Breast epithelium (tissue), 3 donors: ENCODE measurements at regions not wholly inside any gene's neighbourhood (a gene's known extent, or its start where the extent isn't known, plus 50 kb on each side); places are given as distances from the start of the nearest gene placed in this dataset.

Source experiments
- CTCF ChIP-seq, 3 donors: fragments of 450-650 bp; IDR thresholded peaks; one replicate each; pipeline ENCODE4 v1.5.1; 2016 to 2017; ENCODE audit warnings: antibody characterized with exemption in 3 of 3, mild to moderate bottlenecking in 3 of 3, moderate library complexity in 3 of 3
- POLR2A ChIP-seq: fragments of 450-650 bp; IDR thresholded peaks from one replicate; pipeline ENCODE4 v1.6.1; 2016; ENCODE audit warnings: antibody characterized with exemption, mild to moderate bottlenecking, moderate library complexity

- TF ChIP-seq POLR2A (no peak), CTCF (IDR thresholded peaks at IDR 0.05) (no peak)
Measured at GRCh38 chr5:123690821-123691220, 178.8 kb downstream of the CSNK1G3 start.
